Endothelial cell of umbilical vein (primary cell): ENCODE measurements at regions not wholly inside any gene's neighbourhood (a gene's known extent, or its start where the extent isn't known, plus 50 kb on each side); places are given as distances from the start of the nearest gene placed in this dataset.

Source experiments
- BruUV-seq: library from RNA; stranded (reverse); fragments of 400-500 nt; replicated peaks from 2 replicates; lab custom pipeline; 2021; lab: Mats Ljungman, UMichigan
- CTCF ChIA-PET: fragments of 300-600, 350-600 bp; sonication (Branson Sonifier 250); formaldehyde crosslinking; loops from one replicate; lab custom pipeline; 2021; ENCODE audit warnings: antibody characterized with exemption, inconsistent platforms; lab: Charles Lee
- POLR2A ChIA-PET: fragments of 300-600, 350-600 bp; sonication (Branson Sonifier 250); formaldehyde crosslinking; loops from one replicate; lab custom pipeline; 2021; ENCODE audit warnings: antibody characterized with exemption, inconsistent platforms; lab: Charles Lee
- DNase-seq: peaks from one replicate; pipeline ENCODE4 v3.0.0-alpha.2; 2011; ENCODE audit warnings: low read depth, low spot score
- FAIRE-seq: peaks from 2 replicates; lab custom pipeline; 2011; peaks lifted over from hg19 to GRCh38; lab: Jason Lieb, UNC
- H2AFZ ChIP-seq: 2 replicates; pipeline ENCODE4 v1.6.0; 2012; ENCODE audit warnings: low read depth, low read length, control low read depth, inconsistent platforms
- H3K27ac ChIP-seq: 2 replicates; pipeline ENCODE4 v1.5.1; 2011; ENCODE audit warnings: low read depth, mild to moderate bottlenecking, control low read depth, low read length, moderate library complexity; ENCODE audit not compliant: insufficient read depth
- H3K27me3 ChIP-seq, 2 experiments: 2 replicates each; pipeline versions ENCODE4 v1.6.0 to v1.6.1; 2011; ENCODE audit warnings: low read length in 2 of 2, mixed read lengths in 1 of 2; ENCODE audit not compliant: control insufficient read depth in 2 of 2, insufficient read depth in 2 of 2
- H3K36me3 ChIP-seq, 2 experiments: 2 replicates in 1 of 2; 3 replicates in 1 of 2; pipeline ENCODE4 v1.5.1; 2011; ENCODE audit warnings: low read length in 2 of 2, mild to moderate bottlenecking in 1 of 2, moderate library complexity in 1 of 2; ENCODE audit not compliant: control insufficient read depth in 2 of 2, insufficient read depth in 2 of 2; ENCODE audit errors: extremely low read depth in 1 of 2
- H3K4me1 ChIP-seq: 3 replicates; pipeline ENCODE4 v1.5.1; 2011; ENCODE audit warnings: mild to moderate bottlenecking, low read length; ENCODE audit not compliant: control insufficient read depth, insufficient read depth; ENCODE audit errors: extremely low read depth
- H3K4me2 ChIP-seq: 2 replicates; pipeline ENCODE4 v1.6.1; 2011; ENCODE audit warnings: low read length, control low read depth, mixed read lengths; ENCODE audit not compliant: insufficient read depth
- H3K4me3 ChIP-seq, 3 experiments: fragments of 200-600 bp in 1 of 3; sonication (generic), shearing (Covaris generic) in 1 of 3; replicated peaks in 1 of 3; 2 replicates each; pipeline ENCODE4 v1.5.1; 2011 to 2016; ENCODE audit warnings: control low read depth in 3 of 3, low read length in 3 of 3, mild to moderate bottlenecking in 2 of 3, inconsistent platforms in 1 of 3, low read depth in 1 of 3, moderate library complexity in 1 of 3; ENCODE audit not compliant: insufficient read depth in 1 of 3
- H3K79me2 ChIP-seq: 2 replicates; pipeline ENCODE4 v1.6.0; 2012; ENCODE audit warnings: low read length, inconsistent platforms; ENCODE audit not compliant: control insufficient read depth, insufficient read depth
- H3K9ac ChIP-seq: replicated peaks from 2 replicates; pipeline ENCODE3; 2011; ENCODE audit warnings: low read length, control low read depth; ENCODE audit not compliant: insufficient read depth; ENCODE audit errors: extremely low read depth
- H3K9me1 ChIP-seq: replicated peaks from 3 replicates; pipeline ENCODE4 v1.6.0; 2011; ENCODE audit warnings: mild to moderate bottlenecking, low read length; ENCODE audit not compliant: control insufficient read depth, insufficient read depth; ENCODE audit errors: extremely low read depth
- H3K9me3 ChIP-seq: replicated peaks from 2 replicates; pipeline ENCODE4 v1.5.1; 2012; ENCODE audit warnings: low read length, inconsistent platforms; ENCODE audit not compliant: control insufficient read depth, insufficient read depth
- H4K20me1 ChIP-seq: replicated peaks from 2 replicates; pipeline ENCODE3; 2011; ENCODE audit warnings: mild to moderate bottlenecking, low read length; ENCODE audit not compliant: control insufficient read depth, insufficient read depth; ENCODE audit errors: extremely low read depth
- CTCF ChIP-seq, 2 donors: IDR thresholded peaks; 1 replicate in 1 of 2; 2 replicates in 1 of 2; pipeline ENCODE4 v1.5.1; 2011; ENCODE audit warnings: low read length in 2 of 2, mild to moderate bottlenecking in 2 of 2, moderate library complexity in 2 of 2, control low read depth in 1 of 2, inconsistent platforms in 1 of 2, low read depth in 1 of 2; ENCODE audit not compliant: insufficient read depth in 1 of 2; ENCODE audit errors: extremely low read depth in 1 of 2
- EZH2 ChIP-seq: IDR thresholded peaks from 2 replicates; pipeline ENCODE4 v1.6.1; 2012; ENCODE audit warnings: borderline replicate concordance, low read depth, mild to moderate bottlenecking, moderate library complexity, low read length, inconsistent platforms; ENCODE audit not compliant: severe bottlenecking
- FOS ChIP-seq: IDR thresholded peaks from 2 replicates; pipeline ENCODE4 v1.6.1; 2011; ENCODE audit warnings: mild to moderate bottlenecking, low read length, moderate library complexity, borderline replicate concordance; ENCODE audit not compliant: insufficient read depth
- GATA2 ChIP-seq: IDR thresholded peaks from 2 replicates; pipeline ENCODE4 v1.7.0; 2011; ENCODE audit warnings: low read depth, mild to moderate bottlenecking, moderate library complexity, mixed read lengths, low read length; ENCODE audit not compliant: insufficient read length, insufficient read depth
- JUN ChIP-seq: IDR thresholded peaks from 2 replicates; pipeline ENCODE4 v1.6.1; 2011; ENCODE audit warnings: borderline replicate concordance, low read depth; ENCODE audit not compliant: insufficient read length, insufficient read depth
- MYC ChIP-seq: IDR thresholded peaks from one replicate; pipeline ENCODE4 v1.6.1; 2011; ENCODE audit warnings: mild to moderate bottlenecking, low read depth, low read length
- POLR2A ChIP-seq: IDR thresholded peaks from 2 replicates; pipeline ENCODE4 v1.6.1; 2012; ENCODE audit warnings: low read depth, mild to moderate bottlenecking, control low read depth, low read length
- POLR2AphosphoS5 ChIP-seq: IDR thresholded peaks from 2 replicates; pipeline ENCODE4 v1.6.1; 2012; ENCODE audit warnings: low read depth, mild to moderate bottlenecking, control low read depth, low read length, moderate library complexity; ENCODE audit not compliant: insufficient read depth
- dilution Hi-C: fragments of 300-500 bp; cut with MboI; formaldehyde crosslinking; loops from one replicate; pipeline ENCODE4 v1.15.0; 2019; ENCODE audit warnings: low sequenced_read_pairs; ENCODE audit not compliant: extremely low pct_ligation_motif_present
- intact Hi-C: fragments of 100-400 bp; cut with micrococcal nuclease; formaldehyde crosslinking; loops from one replicate; pipeline ENCODE4 v1.10.0; 2022
- TF ChIP-seq, protein P1 (sequence below): IDR thresholded peaks from 2 replicates; pipeline ENCODE4 v1.6.1; 2011; ENCODE audit not compliant: insufficient read depth, insufficient read length

- dilution Hi-C loops, result no loop called here
- TF ChIP-seq POLR2A (no peak), EZH2 (no peak), JUN (no peak), GATA2 (no peak), CTCF (IDR thresholded peaks at IDR 0.05; ENCODE audit: extremely low read depth in 1 of 2, insufficient read depth in 1 of 2, low read depth in 1 of 2, low read length in 2 of 2) (no peak)
- TF ChIP-seq, protein P1, sequence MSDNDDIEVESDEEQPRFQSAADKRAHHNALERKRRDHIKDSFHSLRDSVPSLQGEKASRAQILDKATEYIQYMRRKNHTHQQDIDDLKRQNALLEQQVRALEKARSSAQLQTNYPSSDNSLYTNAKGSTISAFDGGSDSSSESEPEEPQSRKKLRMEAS, result no peak
- no peak for DNase-seq
- no TSS peak for BruUV-seq
- H3K4me2 ChIP-seq, result no peak overlapping the region
- H3K27ac ChIP-seq, result no peak overlapping the region
- H2AFZ ChIP-seq, result no peak overlapping the region
- H3K27me3 ChIP-seq, result no peaks in the 10 kb centered on the region
- POLR2A ChIA-PET, result no interaction called here
- peaks cover 3% of the 10 kb centered on the region for H3K9me3 ChIP-seq
- H4K20me1 ChIP-seq, result no peaks in the 10 kb centered on the region
- no peak for FAIRE-seq
- no peak overlapping the region for H3K9ac ChIP-seq
- H3K79me2 ChIP-seq, result no peaks in the 10 kb centered on the region
- H3K4me3 ChIP-seq, result no peak overlapping the region
- no peaks in the 10 kb centered on the region for H3K9me1 ChIP-seq
- H3K4me1 ChIP-seq, result no peaks in the 10 kb centered on the region
- no peaks in the 10 kb centered on the region for H3K36me3 ChIP-seq
- CTCF ChIA-PET, result no interaction called here
- intact Hi-C loops, result no loop called here
These were observed 481.0 kb upstream of the MYT1L start for GRCh38 chr2:2812117-2812516.

DNA sequence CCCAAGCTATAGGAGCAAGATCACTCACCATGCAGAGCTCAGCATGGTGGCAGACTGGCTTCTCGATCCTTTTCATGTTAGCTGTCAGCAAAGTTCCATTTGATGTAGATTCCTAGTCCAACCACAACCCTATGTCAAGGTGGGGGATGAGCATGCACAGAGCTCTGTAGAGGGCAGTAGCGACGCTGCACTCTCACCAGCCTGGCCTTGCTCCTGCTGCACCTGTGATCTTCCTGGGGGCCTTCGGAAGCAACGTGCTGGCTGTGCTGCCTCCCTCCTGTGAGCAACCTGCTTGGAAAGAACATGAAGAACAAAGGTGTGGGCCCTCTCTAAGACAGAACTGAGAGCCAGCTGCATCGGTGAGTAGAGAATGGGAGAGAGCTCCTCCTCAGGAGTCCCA, 479.4 kb upstream of the MYT1L start:
- no peak overlapping the region for H3K4me3 ChIP-seq
- H3K27ac ChIP-seq, result no peak overlapping the region
- DNase-seq (no peak), FAIRE-seq (no peak)
- intact Hi-C loops, result no loop called here
- BruUV-seq, result no TSS peak
- H3K9me1 ChIP-seq, result no peaks in the 10 kb centered on the region
- H3K4me1 ChIP-seq, result no peaks in the 10 kb centered on the region
- H3K9me3 ChIP-seq, result peaks cover 3% of the 10 kb centered on the region
- no peaks in the 10 kb centered on the region for H3K27me3 ChIP-seq
- no peaks in the 10 kb centered on the region for H4K20me1 ChIP-seq
- H3K9ac ChIP-seq, result no peak overlapping the region
- ChIA-PET CTCF (no interaction called here), POLR2A (no interaction called here)
- TF ChIP-seq CTCF (IDR thresholded peaks at IDR 0.05; ENCODE audit: extremely low read depth in 1 of 2, insufficient read depth in 1 of 2, low read depth in 1 of 2, low read length in 2 of 2), result no peak
- TF ChIP-seq, protein P1, result no peak
- TF ChIP-seq JUN, result no peak
- no peak for TF ChIP-seq EZH2
- no peak for TF ChIP-seq POLR2AphosphoS5
- TF ChIP-seq FOS, result no peak
- no peak for TF ChIP-seq GATA2
- no peak for TF ChIP-seq POLR2A
- TF ChIP-seq MYC, result no peak
- H2AFZ ChIP-seq, result no peak overlapping the region
- no peaks in the 10 kb centered on the region for H3K79me2 ChIP-seq
- dilution Hi-C loops, result no loop called here
- no peaks in the 10 kb centered on the region for H3K36me3 ChIP-seq
- H3K4me2 ChIP-seq, result no peak overlapping the region
